Epithelial cell of esophagus (primary cell): ENCODE measurements at regions not wholly inside any gene's neighbourhood (a gene's known extent, or its start where the extent isn't known, plus 50 kb on each side); places are given as distances from the start of the nearest gene placed in this dataset.

Source experiments
- DNase-seq: peaks from one replicate; pipeline ENCODE4 v3.0.0; 2010; ENCODE audit warnings: low read depth
- H3K4me3 ChIP-seq: 2 replicates; pipeline ENCODE4 v1.5.1; 2011; ENCODE audit warnings: mild to moderate bottlenecking, low read length, control low read depth
- CTCF ChIP-seq: IDR thresholded peaks from 2 replicates; pipeline ENCODE4 v1.5.1; 2011; ENCODE audit warnings: low read depth, mild to moderate bottlenecking, low read length, control low read depth, inconsistent platforms; ENCODE audit not compliant: insufficient read depth; ENCODE audit errors: missing control alignments

GRCh38 chr12:74614426-74614825 lies 76.8 kb downstream of the ATXN7L3B start:
- TF ChIP-seq CTCF = no peak
- H3K4me3 ChIP-seq = no peak overlapping the region
- no peak for DNase-seq

GRCh38 chr12:74619084-74619483 lies 81.4 kb downstream of the ATXN7L3B start:
- TF ChIP-seq CTCF = no peak
- DNase-seq = no peak
- no peak overlapping the region for H3K4me3 ChIP-seq

GRCh38 chr12:74619884-74620283 lies 82.2 kb downstream of the ATXN7L3B start:
- no peak for TF ChIP-seq CTCF
- peak; percentile 68 for DNase-seq
- no peak overlapping the region for H3K4me3 ChIP-seq

DNA sequence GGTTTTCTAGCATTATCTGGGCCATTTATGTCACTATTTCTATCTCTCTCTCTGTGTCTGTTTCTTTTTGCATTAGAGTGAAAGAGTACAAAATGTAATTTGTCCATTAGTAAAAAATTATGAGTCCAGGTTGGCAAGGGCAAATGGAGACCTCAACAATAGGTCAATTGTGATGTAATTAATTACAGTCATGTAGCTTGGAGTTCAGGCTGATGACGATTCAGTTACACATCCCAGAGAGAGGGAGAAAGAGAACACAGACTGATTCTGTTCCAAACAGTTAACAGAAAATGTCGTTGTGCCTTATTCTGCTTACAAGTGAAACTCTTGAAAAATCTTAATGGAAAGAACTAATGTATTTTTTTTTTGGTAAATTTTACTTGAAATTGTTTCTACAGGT lies 83.3 kb downstream of the ATXN7L3B start:
- no peak for TF ChIP-seq CTCF
- H3K4me3 ChIP-seq = no peak overlapping the region
- no peak for DNase-seq

DNA sequence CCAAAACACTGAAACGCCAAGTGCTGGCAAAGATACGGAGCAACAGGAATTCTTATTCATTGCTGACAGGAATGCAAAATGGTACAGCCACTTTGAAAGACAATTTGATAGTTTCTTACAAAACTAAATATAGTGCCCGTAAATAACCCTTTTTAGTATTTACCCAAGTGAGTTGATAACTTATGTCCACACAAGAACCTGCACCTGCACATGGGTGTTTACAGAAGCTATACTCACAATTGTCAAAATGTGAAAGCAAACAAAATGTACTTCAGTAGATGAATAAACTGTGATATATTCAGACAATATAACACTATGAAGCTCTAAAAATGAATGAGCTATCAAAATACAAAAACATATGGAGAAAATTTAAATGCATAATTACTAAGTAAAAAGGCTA lies 86.6 kb downstream of the ATXN7L3B start:
- no peak overlapping the region for H3K4me3 ChIP-seq
- no peak for TF ChIP-seq CTCF
- DNase-seq = no peak

DNA sequence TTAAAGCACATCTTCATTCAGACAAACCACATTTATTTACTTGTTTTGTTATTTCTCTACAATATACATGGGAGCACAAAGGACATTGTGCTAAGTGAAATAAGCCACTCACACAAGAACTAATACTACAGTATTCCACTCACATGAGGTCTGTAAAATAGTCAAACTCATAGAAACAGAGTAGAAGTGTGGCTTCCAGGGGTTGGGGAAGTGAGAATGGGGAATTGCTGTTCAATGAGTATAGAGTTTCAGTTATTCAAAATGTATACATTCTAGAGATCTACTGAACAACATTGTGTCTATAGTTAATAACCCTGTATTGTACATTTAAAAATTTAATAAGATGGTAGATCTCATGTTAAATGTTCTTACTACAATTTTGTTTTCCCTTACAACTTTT lies 88.8 kb downstream of the ATXN7L3B start:
- H3K4me3 ChIP-seq = no peak overlapping the region
- DNase-seq = no peak
- TF ChIP-seq CTCF = no peak

GRCh38 chr12:74641262-74641661 lies 103.6 kb downstream of the ATXN7L3B start:
- no peak for TF ChIP-seq CTCF
- no peak for DNase-seq
- H3K4me3 ChIP-seq = no peak overlapping the region
